KG1 (cell line): ENCODE measurements at regions not wholly inside any gene's neighbourhood (a gene's known extent, or its start where the extent isn't known, plus 50 kb on each side); places are given as distances from the start of the nearest gene placed in this dataset.
"Not testable (repeated sequence)": the region's sequence is repeated elsewhere in the genome, so short reads cannot be mapped to it uniquely, and the experiment has no call there.

Experiments
- DNase-seq: peaks from one replicate; lab custom pipeline; 2025; lab: John Stamatoyannopoulos, UW

DNA sequence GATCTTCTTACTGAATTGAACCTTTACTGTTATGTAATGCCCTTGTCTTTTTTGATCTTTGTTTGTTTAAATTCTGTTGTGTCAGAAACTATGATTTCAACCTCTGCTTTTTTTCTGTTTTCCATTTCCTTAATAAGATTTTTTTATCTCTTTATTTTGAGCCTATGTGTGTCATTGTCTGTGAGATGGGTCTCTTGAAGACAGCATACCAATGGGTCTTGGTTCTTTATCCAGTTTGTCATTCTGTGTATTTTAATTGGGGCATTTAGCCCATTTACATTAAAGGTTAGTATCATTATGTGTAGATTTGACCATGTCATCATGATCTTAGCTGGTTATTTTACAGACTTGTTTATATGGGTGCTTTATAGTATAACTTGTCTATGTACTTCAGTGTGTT is 1803.3 kb downstream of the SLITRK5 start:
- DNase-seq, result no peak

DNA sequence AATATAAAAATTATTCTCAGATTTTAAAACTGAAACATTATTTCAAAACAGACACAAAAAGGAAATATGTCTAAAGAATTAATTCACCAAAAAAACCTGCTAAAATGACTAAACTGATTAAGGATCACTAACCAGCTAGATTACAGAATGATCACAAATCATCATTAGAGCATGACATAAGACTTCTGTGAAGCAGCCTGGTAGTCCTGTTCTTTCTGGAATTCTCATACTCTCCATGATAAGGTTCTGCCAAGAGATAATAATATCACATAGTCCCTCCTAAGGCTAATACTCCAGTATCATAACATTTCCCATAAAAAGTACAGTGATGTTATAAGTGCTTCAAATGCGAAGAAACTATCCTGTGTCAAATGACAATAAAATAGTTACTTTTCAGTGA is 1814.9 kb downstream of the SLITRK5 start:
- no peak for DNase-seq

DNA sequence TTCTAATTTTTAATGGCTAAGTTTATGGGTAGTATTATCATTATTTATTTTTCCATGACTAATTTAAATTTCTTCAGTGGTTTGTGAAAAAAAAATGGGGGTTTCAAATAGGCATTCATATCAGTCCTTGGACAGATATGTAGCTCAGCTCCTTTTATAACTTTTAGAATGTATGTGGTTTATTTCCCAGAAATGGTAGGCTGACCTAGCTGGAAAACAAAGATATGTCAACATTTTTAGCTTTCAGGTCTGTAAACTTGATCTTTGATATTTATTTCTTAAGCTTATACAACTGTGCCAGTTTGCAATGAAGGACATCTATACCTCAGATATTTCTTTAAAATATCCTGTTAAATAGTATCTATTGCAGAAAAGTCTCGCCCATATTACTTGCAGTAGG is 1815.5 kb downstream of the SLITRK5 start:
- no peak for DNase-seq

DNA sequence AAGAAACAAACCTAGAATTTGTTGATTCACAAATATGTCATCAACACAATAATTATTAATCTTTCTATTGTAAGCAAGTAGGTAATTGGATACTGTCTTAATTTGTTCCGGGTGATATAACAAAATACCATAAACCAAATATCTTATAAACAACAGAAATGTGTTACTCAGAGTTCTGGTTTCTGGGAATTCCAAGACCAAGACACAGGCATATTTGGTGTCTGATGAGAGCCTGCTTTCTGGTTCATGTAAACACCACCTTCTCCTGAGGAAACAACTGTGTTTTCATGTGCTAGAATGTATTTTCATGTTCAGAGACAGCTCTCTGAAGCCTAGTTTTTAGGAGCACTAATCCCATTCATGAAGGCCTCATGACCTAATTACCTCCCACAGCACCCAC is 1819.5 kb downstream of the SLITRK5 start:
- no peak for DNase-seq

GRCh38 chr13:89496478-89496877 is 1825.3 kb downstream of the SLITRK5 start:
- DNase-seq, result no peak

DNA sequence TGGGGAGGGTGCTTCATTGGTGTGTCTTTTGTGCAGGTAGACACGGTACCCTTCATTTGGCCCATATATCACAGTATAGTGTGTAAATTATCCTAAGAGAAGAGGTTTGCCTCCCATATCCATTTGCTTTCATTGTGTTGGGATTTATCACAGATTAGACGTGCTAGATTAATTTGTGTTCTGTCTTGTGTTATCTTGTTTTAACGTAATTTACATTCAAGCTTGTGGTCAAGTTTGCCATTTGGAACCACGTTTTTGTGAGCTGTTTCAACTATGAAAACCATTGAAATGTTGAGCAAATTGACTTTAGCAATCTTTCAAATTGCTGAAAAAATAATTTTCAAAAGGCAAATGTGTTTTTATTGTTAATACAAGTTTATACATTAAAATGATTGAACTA is 1826.5 kb downstream of the SLITRK5 start:
- DNase-seq, result no peak

DNA sequence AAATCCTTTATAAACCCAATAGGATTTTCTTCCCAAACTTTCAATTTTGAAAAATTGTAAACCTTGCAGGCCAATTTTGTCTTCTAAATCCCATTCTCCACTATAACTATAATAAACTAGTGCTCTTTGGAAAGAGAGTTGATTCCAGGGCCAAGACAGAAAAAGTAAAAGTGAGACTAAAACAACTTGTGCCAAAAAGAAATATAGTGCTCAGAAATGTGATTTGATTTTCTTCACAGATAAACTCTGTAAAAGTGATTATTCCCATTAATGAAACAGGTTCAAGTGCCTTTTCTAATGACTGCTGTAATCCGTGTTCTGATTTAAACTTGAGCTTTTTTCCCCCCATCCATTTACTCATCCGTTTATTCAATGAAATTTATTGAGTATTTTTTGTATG is 1831.1 kb downstream of the SLITRK5 start:
- DNase-seq, result no peak

DNA sequence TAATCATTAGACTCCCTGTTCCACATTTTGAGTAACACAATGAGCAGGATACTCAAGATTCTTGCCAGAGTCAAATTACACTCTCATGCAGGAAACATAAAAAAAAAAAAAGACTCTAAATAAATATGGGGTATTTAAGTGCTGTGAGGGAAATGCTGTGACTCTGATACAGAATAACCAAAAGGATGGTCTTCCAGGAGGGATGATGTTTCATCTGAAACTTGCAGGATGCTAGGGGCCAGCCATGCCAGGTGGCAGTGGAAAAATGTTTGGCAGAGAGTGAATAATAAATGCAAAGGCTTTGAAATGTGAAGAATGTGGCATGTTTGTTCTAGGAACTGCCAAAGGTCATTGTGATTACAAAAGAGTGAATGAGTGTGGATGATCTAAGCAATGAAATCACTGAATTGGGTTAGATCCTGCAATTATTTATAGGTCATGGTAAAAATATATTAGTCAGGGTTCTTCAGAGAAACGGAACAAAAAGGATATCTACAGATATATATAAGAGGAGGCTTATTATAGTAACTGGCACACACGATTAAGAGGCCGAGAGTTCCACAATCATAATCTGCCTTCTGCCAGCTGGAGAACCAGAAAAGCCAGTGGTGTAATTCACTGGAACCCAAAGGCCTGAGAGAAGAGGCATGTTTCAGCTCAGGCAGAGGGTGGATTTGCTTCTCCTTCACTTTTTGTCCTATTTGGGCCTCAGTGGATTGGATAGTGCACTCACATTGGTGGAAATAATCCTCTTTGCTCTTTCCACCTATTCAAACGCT is 1832.8 kb upstream of the MIR17HG start:
- DNase-seq, result no peak

DNA sequence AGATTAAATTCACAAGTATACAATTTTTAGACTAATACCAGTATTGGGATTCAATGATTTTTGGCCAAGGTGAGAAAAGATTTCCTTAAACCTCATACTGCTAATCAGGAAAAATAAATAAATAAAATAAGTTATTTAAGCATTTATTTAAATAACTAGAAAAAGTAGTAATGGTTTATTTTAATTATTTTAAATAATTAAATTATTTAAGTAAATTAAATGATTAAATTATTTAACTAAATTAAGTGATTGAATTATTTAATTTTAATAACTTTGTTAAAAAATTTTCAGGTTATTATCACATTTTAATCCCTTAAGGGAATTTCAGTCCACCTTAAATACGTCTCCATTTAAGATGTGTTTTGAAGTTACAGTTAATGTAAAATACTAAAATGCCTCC is 1831.5 kb upstream of the MIR17HG start:
- DNase-seq, result no peak

- DNase-seq, result no peak
These were observed 1829.0 kb upstream of the MIR17HG start for GRCh38 chr13:89518289-89519077.

GRCh38 chr13:89520468-89520867 is 1827.0 kb upstream of the MIR17HG start:
- no peak for DNase-seq

GRCh38 chr13:89521672-89522071 is 1825.8 kb upstream of the MIR17HG start:
- DNase-seq, result not testable (repeated sequence)

DNA sequence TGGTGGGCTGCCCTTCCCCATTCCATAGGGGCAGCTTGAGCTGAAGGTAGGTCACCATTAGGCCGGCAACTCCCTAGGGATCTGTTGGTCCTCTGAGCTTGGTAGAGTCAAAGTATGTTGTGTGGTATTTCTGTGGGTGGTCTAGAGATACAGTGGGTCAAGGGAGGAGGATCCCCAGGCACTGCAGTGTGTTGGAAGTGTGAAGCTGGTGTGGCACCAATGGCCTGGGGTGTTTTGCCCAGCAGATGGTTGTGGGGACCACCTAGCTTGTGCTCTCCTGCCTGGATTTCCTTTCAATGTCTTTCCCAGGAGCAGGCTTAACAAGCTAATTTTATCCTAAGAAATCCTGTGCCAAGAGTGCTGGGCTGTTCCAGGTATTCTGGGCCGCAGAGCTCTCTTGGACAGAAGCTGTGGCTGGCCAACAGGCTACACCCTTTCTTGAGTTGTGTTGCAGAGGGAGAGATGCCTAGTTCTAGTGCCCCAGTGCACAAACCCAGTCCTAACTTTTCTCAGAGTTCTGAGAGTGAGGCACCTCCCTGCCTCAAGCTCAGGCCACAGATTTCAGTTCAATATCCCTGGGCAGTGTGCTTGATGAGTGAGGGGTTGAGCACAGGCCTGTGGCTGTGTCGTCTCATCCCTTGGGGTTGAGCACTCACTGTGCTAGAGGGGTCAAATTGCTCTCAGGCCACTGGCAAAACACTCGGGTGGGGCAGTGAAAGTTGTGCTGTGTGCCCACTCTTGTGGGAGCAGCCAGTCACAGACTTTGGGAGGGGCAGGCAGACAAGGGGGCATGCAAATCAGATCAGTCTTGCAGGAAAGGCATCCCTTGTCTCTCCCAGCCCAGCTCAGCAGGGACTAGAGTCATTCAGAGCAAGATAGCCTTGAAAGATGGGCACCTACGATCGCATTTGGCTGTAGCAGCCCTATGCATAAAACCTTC is 1806.1 kb upstream of the MIR17HG start:
- DNase-seq, result no peak

DNA sequence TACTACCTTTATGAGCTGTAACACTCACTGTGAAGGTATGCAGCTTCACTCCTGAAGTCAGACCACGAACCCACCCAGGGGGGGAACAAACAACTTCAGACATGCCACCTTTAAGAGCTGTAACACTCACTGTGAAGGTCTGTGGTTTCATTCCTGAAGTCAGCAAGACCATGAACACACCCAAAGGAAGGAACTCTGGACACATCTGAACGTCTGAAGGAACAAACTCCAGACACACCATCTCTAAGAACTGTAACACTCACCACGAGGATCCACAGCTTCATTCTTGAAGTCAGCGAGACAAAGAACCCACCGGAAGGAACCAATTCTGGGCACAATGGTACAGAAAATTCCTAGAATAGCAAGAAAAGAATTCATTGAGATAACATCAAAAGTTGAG is 1796.5 kb upstream of the MIR17HG start:
- no peak for DNase-seq

- DNase-seq, result no peak
These were observed 1792.7 kb upstream of the MIR17HG start for GRCh38 chr13:89554801-89555200.

DNA sequence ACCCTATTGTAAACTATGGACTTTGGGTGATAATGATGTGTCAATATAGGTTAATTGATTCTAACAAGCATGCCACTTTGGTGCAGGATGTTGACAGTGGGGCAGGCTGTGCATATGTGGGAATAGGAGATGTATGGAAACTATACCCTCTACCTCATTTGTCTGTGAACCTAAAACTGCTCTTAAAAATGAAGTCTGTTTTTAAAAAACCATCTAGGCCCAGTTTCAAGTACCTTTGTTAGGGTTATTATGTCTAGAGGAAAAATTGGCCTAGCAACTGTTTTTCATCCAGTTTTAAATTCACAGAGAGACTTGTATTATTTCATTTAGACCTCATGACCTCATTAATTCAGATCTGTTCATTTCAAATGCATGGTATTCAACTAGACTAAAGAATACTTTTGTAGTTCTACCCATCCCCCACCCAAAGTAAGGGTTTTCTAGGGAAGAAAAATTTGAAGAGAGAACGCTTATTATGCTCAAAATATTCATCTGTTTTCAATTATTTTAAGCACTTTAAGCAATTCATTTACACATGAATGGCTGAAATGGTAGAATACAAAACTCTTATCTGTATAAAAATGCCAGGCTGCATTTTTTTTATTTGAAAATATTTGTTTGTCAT is 1781.9 kb upstream of the MIR17HG start:
- DNase-seq, result no peak

GRCh38 chr13:89567025-89567424 is 1780.5 kb upstream of the MIR17HG start:
- no peak for DNase-seq

GRCh38 chr13:89568276-89568675 is 1779.2 kb upstream of the MIR17HG start:
- no peak for DNase-seq

DNA sequence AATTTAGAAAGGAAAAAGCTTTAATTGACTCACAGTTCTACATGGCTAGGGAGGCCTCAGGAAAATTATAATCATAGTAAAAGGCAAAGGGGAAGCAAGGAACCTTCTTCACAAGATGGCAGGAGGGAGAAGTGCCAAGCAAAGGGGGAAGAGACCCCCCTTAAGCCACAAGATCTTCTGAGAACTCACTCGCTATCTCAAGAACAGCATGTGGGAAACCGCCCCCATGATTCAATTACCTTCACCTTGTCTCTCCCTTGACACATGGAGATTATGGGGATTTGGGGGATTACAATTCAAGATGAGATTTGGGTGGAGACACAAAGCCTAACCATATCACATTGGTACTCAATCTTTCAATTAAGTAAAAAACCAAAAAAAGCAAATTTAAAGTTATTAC is 1778.7 kb upstream of the MIR17HG start:
- DNase-seq, result no peak

DNA sequence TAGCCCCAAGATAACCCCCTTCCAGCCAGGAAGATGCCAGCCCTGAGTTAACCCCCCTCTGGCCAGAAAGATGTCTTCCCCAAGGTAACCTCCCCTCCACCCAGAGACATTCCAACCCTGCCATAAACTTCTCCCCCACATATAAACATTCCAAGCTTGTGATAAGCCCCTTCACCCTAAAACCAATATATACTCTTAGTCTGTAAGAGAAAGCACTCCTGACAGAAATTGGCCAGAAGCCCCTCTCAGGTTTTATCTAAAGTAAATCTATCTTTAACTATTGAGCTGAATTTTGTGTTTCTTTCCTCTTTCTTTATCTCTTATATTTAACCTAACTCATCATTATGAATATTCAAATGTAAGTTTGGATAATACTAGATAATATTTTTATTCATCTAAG is 1775.8 kb upstream of the MIR17HG start:
- no peak for DNase-seq

- DNase-seq, result no peak
These were observed 1773.4 kb upstream of the MIR17HG start for GRCh38 chr13:89574077-89574476.

DNA sequence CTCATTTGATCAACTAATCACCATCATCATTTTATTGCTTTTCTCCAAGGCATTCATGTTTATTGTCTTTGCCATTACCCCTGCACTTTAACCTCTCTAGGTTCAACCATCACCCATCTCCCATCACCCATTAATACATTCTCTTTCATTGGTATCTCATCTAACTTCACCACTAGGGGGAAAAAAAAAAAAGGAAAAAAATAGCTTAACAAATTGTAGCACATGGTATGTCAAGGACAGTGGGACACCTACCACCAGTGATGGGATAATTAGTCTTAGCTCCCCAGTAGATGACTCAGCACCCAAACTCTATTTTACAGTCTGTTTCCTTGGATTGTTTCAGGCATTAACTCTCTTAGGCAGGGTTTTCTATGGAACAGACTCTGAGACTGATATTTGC is 1770.2 kb upstream of the MIR17HG start:
- DNase-seq, result no peak
